PC-3 (cell line): ENCODE measurements at regions not wholly inside any gene's neighbourhood (a gene's known extent, or its start where the extent isn't known, plus 50 kb on each side); places are given as distances from the start of the nearest gene placed in this dataset.

Experiments
- EZH2 ChIP-seq: fragments of 300-600 bp; sonication (generic); IDR thresholded peaks from one replicate; pipeline ENCODE4 v1.6.1; 2017; ENCODE audit warnings: antibody characterized with exemption, mild to moderate bottlenecking, low read length; ENCODE audit not compliant: unreplicated experiment
- EZH2phosphoT487 ChIP-seq: fragments of 300-600 bp; sonication (generic); IDR thresholded peaks from 2 replicates; pipeline ENCODE4 v1.6.1; 2018; ENCODE audit warnings: mild to moderate bottlenecking, antibody characterized with exemption, low read length, borderline replicate concordance
- TF ChIP-seq, protein P1 (sequence below): fragments of 300-600 bp; sonication (generic); conservative IDR thresholded peaks from 2 replicates; pipeline ENCODE4 v1.5.1; 2017; ENCODE audit warnings: antibody characterized with exemption, low read depth, mild to moderate bottlenecking, low read length

- TF ChIP-seq, protein P1, sequence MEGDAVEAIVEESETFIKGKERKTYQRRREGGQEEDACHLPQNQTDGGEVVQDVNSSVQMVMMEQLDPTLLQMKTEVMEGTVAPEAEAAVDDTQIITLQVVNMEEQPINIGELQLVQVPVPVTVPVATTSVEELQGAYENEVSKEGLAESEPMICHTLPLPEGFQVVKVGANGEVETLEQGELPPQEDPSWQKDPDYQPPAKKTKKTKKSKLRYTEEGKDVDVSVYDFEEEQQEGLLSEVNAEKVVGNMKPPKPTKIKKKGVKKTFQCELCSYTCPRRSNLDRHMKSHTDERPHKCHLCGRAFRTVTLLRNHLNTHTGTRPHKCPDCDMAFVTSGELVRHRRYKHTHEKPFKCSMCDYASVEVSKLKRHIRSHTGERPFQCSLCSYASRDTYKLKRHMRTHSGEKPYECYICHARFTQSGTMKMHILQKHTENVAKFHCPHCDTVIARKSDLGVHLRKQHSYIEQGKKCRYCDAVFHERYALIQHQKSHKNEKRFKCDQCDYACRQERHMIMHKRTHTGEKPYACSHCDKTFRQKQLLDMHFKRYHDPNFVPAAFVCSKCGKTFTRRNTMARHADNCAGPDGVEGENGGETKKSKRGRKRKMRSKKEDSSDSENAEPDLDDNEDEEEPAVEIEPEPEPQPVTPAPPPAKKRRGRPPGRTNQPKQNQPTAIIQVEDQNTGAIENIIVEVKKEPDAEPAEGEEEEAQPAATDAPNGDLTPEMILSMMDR: no peak
- TF ChIP-seq EZH2phosphoT487: no peak
- TF ChIP-seq EZH2: no peak
Observed at GRCh38 chr12:60830381-60830780, 1234.6 kb downstream of the SLC16A7 start.
